SU-DHL-6 (cell line): ENCODE measurements at regions not wholly inside any gene's neighbourhood (a gene's known extent, or its start where the extent isn't known, plus 50 kb on each side); places are given as distances from the start of the nearest gene placed in this dataset.
"Not testable (repeated sequence)": the region's sequence is repeated elsewhere in the genome, so short reads cannot be mapped to it uniquely, and the experiment has no call there.

ENCODE experiments used
- H2AFZ ChIP-seq: fragments of 200-600 bp; sonication (generic); 2 replicates; pipeline ENCODE4 v1.6.1; 2014; ENCODE audit warnings: low read depth, mild to moderate bottlenecking, moderate library complexity, mixed read lengths, antibody characterized with exemption, low read length; ENCODE audit not compliant: severe bottlenecking
- H3F3A ChIP-seq: fragments of 200-600 bp; shearing (Covaris generic); 2 replicates; pipeline ENCODE4 v1.6.0; 2016; ENCODE audit warnings: antibody characterized with exemption, mild to moderate bottlenecking; ENCODE audit not compliant: insufficient read depth
- H3K27ac ChIP-seq: fragments of 200-600 bp; sonication (generic); 2 replicates; pipeline ENCODE4 v1.5.1; 2016; ENCODE audit warnings: low read depth, mild to moderate bottlenecking, low read length, moderate library complexity, mixed read lengths
- H3K27me3 ChIP-seq: fragments of 200-600 bp; sonication (generic), shearing (Covaris generic); 2 replicates; pipeline ENCODE4 v1.6.0; 2014; ENCODE audit warnings: mild to moderate bottlenecking, low read length
- H3K36me3 ChIP-seq: fragments of 200-600 bp; sonication (generic); 2 replicates; pipeline ENCODE4 v1.6.1; 2014; ENCODE audit warnings: mild to moderate bottlenecking, low read length, mixed read lengths
- H3K4me2 ChIP-seq: fragments of 300-600, 200-600 bp; shearing (Covaris generic), sonication (generic); 2 replicates; pipeline ENCODE4 v1.6.0; 2014; ENCODE audit warnings: low read length, low read depth, mild to moderate bottlenecking; ENCODE audit not compliant: poor library complexity, severe bottlenecking
- H3K4me3 ChIP-seq: fragments of 200-600 bp; sonication (generic); 2 replicates; pipeline ENCODE4 v1.5.1; 2014; ENCODE audit warnings: antibody characterized with exemption, low read length, mild to moderate bottlenecking, mixed read lengths; ENCODE audit not compliant: insufficient read depth, poor library complexity, severe bottlenecking
- H3K79me2 ChIP-seq: fragments of 200-600 bp; sonication (generic); 2 replicates; pipeline ENCODE4 v1.6.1; 2014; ENCODE audit warnings: mild to moderate bottlenecking, low read length, moderate library complexity; ENCODE audit not compliant: insufficient read depth
- H3K9ac ChIP-seq: fragments of 200-600 bp; sonication (generic); 2 replicates; pipeline ENCODE4 v1.7.0; 2014; ENCODE audit warnings: mild to moderate bottlenecking, low read length
- H3K9me2 ChIP-seq: fragments of 200-600 bp; sonication (generic); replicated peaks from 2 replicates; pipeline ENCODE4 v1.6.1; 2014; ENCODE audit warnings: low read length; ENCODE audit not compliant: insufficient read depth
- H3K9me3 ChIP-seq: fragments of 200-600 bp; sonication (generic); 2 replicates; pipeline ENCODE4 v1.6.1; 2014; ENCODE audit warnings: low read length, mixed read lengths; ENCODE audit not compliant: insufficient read depth
- H4K20me1 ChIP-seq: fragments of 200-600 bp; sonication (generic); 2 replicates; pipeline ENCODE4 v1.6.1; 2014; ENCODE audit warnings: low read depth, mild to moderate bottlenecking, antibody characterized with exemption, low read length, moderate library complexity, mixed read lengths
- CTCF ChIP-seq: fragments of 200-600 bp; sonication (generic); IDR thresholded peaks from one replicate; pipeline ENCODE4 v1.5.1; 2017; ENCODE audit warnings: antibody characterized with exemption, mild to moderate bottlenecking, low read length, moderate library complexity; ENCODE audit not compliant: insufficient read depth, poor library complexity, severe bottlenecking
- EZH2phosphoT487 ChIP-seq: fragments of 200-600 bp; sonication (generic), shearing (Covaris generic); conservative IDR thresholded peaks from 2 replicates; pipeline ENCODE4 v1.6.1; 2018; ENCODE audit warnings: mild to moderate bottlenecking, antibody characterized with exemption, low read length, moderate library complexity, mixed read lengths

- Histone ChIP-seq H3K27me3 (no peaks in the 10 kb centered on the region), H4K20me1 (no peaks in the 10 kb centered on the region; the same call in 1 of the 2 replicates), H3K9ac (no peak overlapping the region), H3K27ac (no peak overlapping the region), H3K4me2 (no peak overlapping the region), H3F3A (no peaks in the 10 kb centered on the region), H3K9me2 (no peaks in the 10 kb centered on the region), H3K79me2 (no peaks in the 10 kb centered on the region), H3K9me3 (no peaks in the 10 kb centered on the region), H3K4me3 (no peak overlapping the region), H3K36me3 (no peaks in the 10 kb centered on the region), H2AFZ (no peak overlapping the region)
- TF ChIP-seq EZH2phosphoT487 = no peak
- TF ChIP-seq CTCF = no peak
Observed at GRCh38 chr1:228650141-228650540, 85.1 kb upstream of the RHOU start.

GRCh38 chr1:228650946-228651345, 84.3 kb upstream of the RHOU start:
- Histone ChIP-seq H2AFZ (no peak overlapping the region), H3K4me3 (no peak overlapping the region), H4K20me1 (no peaks in the 10 kb centered on the region; the same call in 1 of the 2 replicates), H3K4me2 (no peak overlapping the region), H3F3A (no peaks in the 10 kb centered on the region), H3K9me3 (no peaks in the 10 kb centered on the region), H3K27me3 (no peaks in the 10 kb centered on the region), H3K27ac (no peak overlapping the region), H3K79me2 (no peaks in the 10 kb centered on the region), H3K9me2 (no peaks in the 10 kb centered on the region), H3K9ac (no peak overlapping the region), H3K36me3 (no peaks in the 10 kb centered on the region)
- TF ChIP-seq EZH2phosphoT487 = no peak
- TF ChIP-seq CTCF = no peak

GRCh38 chr1:228652116-228652515, 83.2 kb upstream of the RHOU start:
- no peaks in the 10 kb centered on the region for H3K36me3 ChIP-seq
- no peak overlapping the region for H2AFZ ChIP-seq
- no peak overlapping the region for H3K27ac ChIP-seq
- no peak overlapping the region for H3K4me2 ChIP-seq
- H3K27me3 ChIP-seq = no peaks in the 10 kb centered on the region
- no peak overlapping the region for H3K4me3 ChIP-seq
- no peaks in the 10 kb centered on the region; the same call in 1 of the 2 replicates for H4K20me1 ChIP-seq
- TF ChIP-seq CTCF = no peak
- TF ChIP-seq EZH2phosphoT487 = no peak
- H3K9me3 ChIP-seq = no peaks in the 10 kb centered on the region
- H3F3A ChIP-seq = no peaks in the 10 kb centered on the region
- no peaks in the 10 kb centered on the region for H3K79me2 ChIP-seq
- H3K9ac ChIP-seq = no peak overlapping the region
- H3K9me2 ChIP-seq = no peaks in the 10 kb centered on the region

- not testable (repeated sequence) for H3K4me2 ChIP-seq
Observed at GRCh38 chr1:228653057-228653456, 82.2 kb upstream of the RHOU start.

More at GRCh38 chr1:228653057-228653456, 82.2 kb upstream of the RHOU start:
- H3K36me3 ChIP-seq, H3K9ac ChIP-seq, H3K9me3 ChIP-seq, H4K20me1 ChIP-seq, H3K9me2 ChIP-seq, H2AFZ ChIP-seq, H3K27me3 ChIP-seq, H3K27ac ChIP-seq, H3K4me3 ChIP-seq, H3F3A ChIP-seq, H3K79me2 ChIP-seq: not testable (repeated sequence)
